Cardiac fibroblast (primary cell): ENCODE measurements at regions not wholly inside any gene's neighbourhood (a gene's known extent, or its start where the extent isn't known, plus 50 kb on each side); places are given as distances from the start of the nearest gene placed in this dataset.

Experiments used
- DNase-seq, 2 donors: peaks; one replicate each; pipeline versions ENCODE4 v3.0.0 to v3.0.0-alpha.2; 2010; ENCODE audit warnings: low read depth in 2 of 2
- H3K4me3 ChIP-seq, 2 donors: replicated peaks in 1 of 2; 1 replicate in 1 of 2; 2 replicates in 1 of 2; pipeline ENCODE4 v1.5.1; 2011; ENCODE audit warnings: low read depth in 2 of 2, low read length in 2 of 2, mild to moderate bottlenecking in 2 of 2, moderate library complexity in 1 of 2
- TF ChIP-seq, protein P1 (sequence below): IDR thresholded peaks from one replicate; pipeline ENCODE4 v1.5.1; 2011; ENCODE audit warnings: low read depth, mild to moderate bottlenecking, low read length, inconsistent platforms

DNA sequence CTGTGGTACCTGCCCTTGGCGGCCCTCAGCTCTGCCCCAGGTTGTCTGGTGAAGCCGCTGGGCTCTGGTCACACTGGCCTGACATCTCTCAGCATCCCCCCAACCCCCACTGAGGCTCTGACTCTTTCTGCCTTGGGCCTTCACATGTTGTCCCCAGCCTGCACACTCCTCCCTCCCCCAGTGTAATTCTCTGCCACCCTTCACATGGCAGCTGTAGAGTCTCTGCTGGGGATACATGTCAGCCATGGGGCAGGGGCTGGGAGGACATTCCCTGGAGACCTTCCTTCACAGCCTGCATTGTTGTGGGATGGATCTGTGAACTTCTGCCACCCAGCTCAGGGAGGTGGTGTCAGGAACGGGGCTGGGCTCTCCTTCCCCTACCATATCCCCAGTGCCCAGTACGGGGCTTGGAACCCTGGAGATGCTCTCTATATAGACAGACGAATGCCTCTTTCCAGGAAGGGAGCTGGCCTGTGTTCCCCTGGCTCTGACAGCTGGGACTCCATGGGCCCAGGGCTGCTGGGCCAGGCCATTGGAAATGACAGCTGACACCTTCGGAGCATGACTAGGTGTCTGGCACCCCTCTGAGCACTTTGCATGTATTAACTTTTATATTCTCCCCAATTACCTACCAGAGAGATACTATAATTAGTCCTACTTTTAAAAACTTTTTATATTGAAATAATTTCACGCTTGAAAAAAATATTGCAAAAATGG, 151.5 kb downstream of the INHBB start:
- DNase-seq: no peak
- H3K4me3 ChIP-seq: no peak overlapping the region
- TF ChIP-seq, protein P1, sequence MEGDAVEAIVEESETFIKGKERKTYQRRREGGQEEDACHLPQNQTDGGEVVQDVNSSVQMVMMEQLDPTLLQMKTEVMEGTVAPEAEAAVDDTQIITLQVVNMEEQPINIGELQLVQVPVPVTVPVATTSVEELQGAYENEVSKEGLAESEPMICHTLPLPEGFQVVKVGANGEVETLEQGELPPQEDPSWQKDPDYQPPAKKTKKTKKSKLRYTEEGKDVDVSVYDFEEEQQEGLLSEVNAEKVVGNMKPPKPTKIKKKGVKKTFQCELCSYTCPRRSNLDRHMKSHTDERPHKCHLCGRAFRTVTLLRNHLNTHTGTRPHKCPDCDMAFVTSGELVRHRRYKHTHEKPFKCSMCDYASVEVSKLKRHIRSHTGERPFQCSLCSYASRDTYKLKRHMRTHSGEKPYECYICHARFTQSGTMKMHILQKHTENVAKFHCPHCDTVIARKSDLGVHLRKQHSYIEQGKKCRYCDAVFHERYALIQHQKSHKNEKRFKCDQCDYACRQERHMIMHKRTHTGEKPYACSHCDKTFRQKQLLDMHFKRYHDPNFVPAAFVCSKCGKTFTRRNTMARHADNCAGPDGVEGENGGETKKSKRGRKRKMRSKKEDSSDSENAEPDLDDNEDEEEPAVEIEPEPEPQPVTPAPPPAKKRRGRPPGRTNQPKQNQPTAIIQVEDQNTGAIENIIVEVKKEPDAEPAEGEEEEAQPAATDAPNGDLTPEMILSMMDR: no peak

- no peak overlapping the region for H3K4me3 ChIP-seq
- TF ChIP-seq, protein P1: no peak
- no peak for DNase-seq
These were observed 152.2 kb downstream of the INHBB start for GRCh38 chr2:120498121-120498520.

GRCh38 chr2:120498576-120499394, 152.8 kb downstream of the INHBB start:
- no peak for DNase-seq
- TF ChIP-seq, protein P1: no peak
- no peak overlapping the region for H3K4me3 ChIP-seq

DNA sequence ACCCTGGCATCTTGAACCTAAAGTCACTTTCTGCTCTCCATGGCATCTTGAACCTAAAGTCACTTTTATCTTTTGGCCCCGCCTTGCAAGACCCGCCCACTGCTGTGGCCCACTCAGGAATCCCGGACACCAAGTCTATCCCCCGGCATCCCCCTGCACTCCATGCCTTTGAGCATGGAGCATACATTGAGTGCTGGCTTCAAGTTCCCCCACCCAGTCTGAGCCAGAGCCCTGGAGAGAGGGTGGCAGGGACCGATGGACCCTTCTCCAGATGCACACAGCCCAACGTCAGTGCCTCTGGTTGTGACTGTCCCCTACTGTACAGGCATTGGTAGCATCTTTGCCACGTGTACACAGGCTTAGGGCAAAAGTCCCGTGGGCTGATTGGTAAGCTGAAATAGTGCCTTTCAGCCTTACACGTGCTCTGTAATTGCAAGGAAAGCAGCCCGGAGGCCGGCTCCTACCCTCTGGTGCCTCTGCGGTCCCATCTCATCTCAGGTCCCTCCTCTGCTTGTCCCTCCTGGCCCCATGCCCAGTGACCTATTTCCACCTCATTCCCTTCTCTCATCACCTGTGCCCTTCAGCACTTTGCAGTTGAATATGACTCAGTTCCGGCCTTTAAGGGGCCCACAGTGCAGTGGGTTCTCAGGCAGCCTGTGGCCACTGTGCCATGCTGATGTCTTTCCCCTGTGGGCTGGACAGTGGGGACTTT, 154.0 kb downstream of the INHBB start:
- no peak for DNase-seq
- H3K4me3 ChIP-seq: no peak overlapping the region
- TF ChIP-seq, protein P1: no peak

- H3K4me3 ChIP-seq: no peak overlapping the region
- TF ChIP-seq, protein P1: no peak
- DNase-seq: no peak
These were observed 155.7 kb downstream of the INHBB start for GRCh38 chr2:120501591-120501990.

DNA sequence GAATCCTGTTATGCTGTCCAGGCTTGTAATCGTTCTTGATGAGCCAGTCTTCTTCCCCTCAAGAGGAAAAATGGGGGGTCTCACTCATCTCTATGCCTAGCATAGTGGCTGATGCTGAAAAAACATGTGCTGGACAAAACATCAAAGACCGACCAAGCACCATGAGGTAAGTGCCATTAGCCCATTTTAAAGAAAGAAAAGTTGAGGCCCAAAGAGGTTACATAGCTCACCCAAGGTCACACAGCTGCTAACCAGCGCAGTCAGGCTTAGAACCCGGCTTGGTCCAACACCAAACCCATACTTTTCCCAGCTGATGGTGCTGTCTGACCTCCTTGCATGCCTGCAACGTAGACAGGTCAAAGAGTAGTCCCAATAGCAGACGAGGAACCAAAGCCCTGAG, 156.4 kb downstream of the INHBB start:
- no peak overlapping the region for H3K4me3 ChIP-seq
- TF ChIP-seq, protein P1: no peak
- no peak for DNase-seq
